HG03571 (cell line): ENCODE measurements at regions not wholly inside any gene's neighbourhood (a gene's known extent, or its start where the extent isn't known, plus 50 kb on each side); places are given as distances from the start of the nearest gene placed in this dataset.

Source experiments
- ATAC-seq: cut with Tn5 transposase; IDR thresholded peaks from one replicate; pipeline ENCODE4 v1.9.1; 2021; ENCODE audit not compliant: unreplicated experiment

DNA sequence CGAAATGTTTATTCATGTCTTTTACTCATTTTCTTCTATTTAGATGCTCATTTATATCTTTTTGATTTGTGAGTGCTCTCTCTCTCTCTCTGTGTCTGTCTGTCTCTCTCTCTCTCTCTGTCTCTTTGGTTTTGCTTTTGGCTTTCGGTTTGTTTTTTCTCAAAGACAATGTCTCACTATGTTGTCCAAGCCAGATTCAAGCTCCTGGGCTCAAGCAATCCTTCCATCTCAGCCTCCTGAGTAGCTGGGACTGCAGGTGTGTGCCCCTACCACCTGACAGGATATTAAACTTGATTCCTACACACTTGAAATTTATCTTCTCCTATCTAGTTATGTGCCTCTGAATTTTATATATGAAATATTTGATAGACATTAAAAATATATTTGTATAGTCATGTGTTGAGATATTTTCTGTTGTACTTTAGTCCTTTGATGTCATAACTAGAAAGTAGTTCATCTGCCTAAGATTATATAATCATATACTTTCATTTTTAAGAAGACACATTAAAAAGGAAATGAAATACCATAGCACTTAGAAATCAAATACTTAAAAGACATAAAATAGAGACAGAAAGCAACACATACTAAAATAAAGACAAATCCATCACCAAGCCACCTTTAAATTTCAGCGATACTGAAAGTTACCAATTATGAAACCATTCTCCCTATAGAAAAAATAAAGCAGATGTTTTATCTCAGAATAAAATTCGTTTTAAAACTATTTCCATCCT, 68.1 kb upstream of the SFMBT2 start:
- no peak for ATAC-seq

DNA sequence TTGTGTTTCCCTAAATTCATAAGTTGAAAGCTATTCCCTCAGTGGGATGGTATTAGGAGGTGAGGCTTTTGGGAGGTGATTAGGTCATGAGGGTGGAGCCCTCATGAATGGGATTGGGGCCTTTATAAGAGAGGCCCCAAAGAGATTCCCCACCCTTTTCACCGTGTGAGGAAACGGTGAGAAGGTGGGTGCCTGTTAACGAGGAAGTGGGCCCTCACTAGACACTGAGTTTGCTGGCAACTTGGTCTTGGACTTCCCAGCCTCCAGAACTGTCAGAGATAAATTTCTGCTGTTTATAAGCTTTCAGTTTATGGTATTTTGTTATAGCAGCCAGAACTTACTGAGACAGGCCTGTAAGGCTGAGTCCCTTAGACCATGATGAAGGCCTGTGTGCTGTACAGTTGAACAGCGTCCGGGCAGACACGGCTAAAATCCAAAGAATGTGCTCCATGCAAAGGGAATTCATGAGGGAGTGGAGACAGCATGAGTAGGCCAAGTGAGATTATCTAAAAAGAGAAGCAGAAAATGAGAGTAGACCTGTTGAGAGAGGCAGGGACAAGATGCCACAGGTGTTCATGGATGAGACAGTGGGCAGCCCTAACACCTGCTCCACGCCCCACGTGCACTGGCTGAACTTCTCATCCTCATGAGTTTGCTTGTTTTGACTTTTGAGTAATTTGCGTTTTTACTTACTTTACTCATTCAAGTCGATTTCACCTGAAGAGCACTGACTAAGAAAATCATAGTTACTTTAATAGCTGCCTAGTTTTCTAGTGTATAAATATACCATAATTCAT, 66.9 kb upstream of the SFMBT2 start:
- ATAC-seq: no peak

DNA sequence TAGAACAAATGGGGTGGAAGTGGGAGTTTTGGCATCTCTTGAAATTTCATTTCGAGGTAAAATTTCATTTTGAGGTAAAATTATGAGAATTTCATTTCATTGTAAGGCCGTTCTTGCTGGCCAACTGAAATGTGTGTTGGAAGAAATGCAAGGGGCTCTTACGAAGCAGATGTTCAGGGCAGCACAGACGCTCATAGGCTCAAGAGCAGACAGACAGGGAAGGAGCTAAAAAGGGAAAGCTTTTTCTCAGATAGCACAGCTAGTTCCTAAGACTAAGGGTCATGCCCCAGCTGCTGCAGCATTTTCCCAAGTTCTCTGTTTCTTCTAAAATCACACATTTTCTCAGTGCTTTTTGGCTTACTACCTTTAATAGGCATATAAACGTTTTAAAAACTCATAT, 65.1 kb upstream of the SFMBT2 start:
- ATAC-seq: no peak

DNA sequence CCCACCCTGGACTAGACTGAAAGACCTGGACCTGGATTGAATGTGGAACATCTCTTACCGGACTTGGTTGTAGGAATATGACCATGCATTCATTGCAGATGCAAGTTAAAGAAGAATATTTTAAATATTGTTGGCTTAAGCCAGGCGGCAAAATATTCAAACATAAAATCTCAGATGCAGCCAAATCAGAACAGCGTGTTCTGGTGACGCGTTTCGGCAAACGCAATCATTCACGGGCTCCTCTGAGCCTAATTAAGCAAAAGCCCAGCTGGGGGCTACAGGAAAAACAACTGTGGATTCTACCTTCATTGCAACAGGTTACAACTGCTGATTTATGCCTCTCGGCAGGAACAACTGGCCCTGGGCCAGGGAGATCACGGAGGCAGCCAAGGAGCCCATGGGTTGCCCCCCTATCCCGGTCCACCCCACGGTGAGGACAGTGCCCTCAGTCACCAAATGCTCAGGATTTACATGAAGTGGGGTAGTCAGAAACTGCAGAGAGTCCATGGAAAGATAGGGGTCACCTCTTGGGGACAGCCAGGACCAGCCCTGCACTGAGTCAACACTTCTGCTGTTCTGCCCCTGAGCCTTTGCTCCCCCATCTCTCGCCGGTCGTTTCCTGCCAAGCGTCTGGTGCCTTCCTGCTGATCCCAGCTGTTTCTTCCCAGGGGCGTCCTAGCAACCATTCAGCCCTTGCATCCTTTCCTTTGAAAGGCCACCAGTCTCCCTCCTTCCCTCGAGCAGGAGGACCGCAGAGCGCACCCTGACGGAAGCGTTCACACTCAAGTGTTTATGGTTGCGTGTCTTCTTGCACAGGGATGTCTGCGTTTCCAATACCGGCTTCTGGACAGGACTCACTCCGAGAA, 64.4 kb upstream of the SFMBT2 start:
- no peak for ATAC-seq

DNA sequence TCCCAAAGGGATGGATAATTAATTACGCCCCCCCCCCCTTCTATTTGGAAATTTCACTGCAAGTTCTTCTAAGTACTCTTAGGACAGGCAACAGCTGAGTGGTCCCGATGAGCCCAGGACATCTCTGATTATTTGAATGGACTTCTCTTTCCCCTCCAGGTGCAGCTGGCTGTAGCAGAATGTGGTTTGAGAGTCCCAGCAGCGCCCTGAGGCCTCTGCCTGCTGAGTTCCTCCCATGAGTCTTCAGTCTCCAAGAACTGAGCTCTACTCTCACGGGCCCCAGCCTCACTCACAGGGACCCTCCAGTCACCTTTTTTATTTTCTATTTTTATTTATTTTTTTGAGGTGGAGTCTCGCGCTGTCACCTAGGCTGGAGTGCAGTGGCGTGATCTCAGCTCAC, 63.6 kb upstream of the SFMBT2 start:
- no peak for ATAC-seq

DNA sequence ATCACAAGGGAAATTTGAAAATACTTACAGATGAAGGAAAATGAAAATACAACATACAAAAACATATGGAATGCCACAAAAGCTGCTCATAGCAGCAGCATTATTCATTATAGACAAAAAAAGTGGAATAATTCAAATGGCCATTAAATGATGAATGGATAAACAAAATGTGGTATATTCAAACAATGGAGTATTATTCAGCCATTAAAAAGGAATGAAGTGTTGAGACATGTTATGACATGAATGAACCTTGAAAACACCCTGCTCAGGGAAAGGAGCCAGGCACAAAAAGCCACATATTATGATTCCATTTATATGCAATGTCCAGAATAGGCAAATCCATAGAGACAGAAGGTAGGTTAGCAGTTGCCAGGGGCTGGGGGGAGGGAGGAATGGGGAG, 62.6 kb upstream of the SFMBT2 start:
- no peak for ATAC-seq

DNA sequence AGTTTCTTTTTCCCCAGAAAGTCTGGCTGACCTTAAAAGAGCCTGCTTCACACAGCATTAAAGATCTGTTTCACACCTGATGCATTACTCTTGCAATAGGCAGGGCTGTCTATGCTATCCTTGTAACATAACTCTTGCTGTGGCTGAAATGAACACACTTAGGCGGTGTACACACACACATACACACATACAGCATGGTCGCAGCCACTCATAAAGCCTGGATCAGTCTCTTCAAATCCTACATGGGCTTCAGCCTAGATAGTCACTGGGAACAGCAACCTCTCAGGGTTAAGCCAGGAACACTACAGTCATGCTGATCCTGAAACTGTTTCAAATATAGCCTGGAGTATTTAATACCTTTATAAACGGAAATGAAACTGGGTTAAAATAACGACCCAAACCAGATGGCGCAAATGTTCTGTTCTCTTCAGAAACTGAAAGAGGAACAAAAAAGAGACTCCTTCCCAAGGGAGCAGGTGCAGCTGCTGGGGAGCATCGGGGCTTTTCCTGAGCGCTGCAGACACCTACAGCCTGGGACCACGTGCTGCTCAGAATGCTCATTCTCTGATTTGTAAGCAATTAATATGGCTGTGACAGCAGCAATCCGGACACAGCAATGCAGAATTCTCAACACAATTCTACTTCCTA, 61.0 kb upstream of the SFMBT2 start:
- ATAC-seq: peak; percentile 90

DNA sequence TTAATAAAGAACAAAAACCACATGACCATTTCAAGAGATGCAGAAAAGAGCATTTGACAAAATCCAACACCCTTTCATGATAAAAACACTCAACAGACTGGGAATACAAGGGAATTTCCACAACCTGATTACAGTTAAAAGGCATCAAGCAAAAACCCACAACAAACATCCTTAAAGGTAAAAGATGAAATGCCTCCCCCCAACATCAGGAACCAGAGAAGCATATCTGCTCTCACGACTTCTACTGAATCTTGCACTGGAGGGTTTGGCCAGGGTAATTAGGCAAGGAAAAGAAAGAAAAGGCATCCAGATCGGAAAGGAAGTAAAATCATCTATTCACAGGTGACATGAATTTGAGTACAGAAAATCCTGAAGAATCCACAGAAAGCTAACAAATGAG, 59.5 kb upstream of the SFMBT2 start:
- no peak for ATAC-seq

DNA sequence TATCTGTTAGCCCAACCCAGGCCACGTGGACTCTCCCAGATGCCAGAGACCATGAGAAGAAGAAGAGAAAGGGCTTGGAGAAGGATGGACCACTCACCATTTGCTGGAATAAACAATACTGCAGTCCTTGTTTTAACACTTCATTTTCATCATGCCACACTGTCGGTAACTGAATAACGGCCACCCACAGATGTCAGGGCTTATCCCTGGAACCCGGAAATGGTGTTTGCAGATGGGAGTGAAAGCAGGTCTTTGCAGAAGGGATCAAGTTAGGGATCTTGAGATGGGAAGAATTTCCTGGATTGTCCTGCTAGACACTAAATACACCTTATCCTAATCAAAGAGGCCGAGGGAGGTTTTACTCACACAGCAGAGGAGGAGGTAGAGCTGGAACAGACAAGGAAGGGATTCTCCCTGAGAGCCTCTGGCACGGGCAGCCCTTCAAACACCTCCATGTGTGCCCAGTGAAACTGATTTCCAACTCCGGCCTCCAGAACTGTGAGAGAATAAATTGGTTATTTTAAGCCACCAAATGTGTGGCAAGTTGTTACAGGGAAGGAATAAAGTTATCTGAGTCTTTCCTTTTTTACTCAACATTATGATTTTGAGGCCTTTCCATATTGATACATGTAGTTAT, 56.3 kb upstream of the SFMBT2 start:
- ATAC-seq: no peak

DNA sequence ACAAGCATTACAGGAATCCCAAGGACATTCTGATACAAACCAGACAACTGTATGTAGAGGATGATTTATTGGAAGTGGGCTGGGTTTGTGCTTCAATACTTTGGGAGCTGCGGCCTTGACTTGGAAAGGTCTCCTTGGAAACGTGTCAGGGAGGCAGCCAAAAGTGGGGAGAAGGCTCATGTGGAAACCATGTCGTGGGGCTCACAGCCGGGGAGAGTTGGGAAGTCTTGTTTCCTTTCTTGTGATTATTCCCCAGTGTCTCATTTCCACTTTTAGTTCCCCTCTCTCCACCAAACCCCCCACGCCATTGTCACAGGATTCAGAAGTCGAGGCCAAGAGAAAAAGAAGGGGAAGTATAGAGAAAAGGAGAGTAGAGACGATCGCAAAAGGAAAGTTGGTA, 53.9 kb upstream of the SFMBT2 start:
- no peak for ATAC-seq
